Stimulated activated CD8-positive, alpha-beta memory T cell treated with anti-CD3 and anti-CD28 coated beads, Interleukin-4, amount 100 ng/mL, for 1 hour (primary cell): ENCODE measurements at regions not wholly inside any gene's neighbourhood (a gene's known extent, or its start where the extent isn't known, plus 50 kb on each side); places are given as distances from the start of the nearest gene placed in this dataset.

Experiments used
- DNase-seq, 2 donors: peaks; one replicate each; pipeline ENCODE4 v3.0.0-alpha.2; 2020; ENCODE audit warnings: low read depth in 2 of 2, low spot score in 1 of 2

- DNase-seq, result no peak
Observed at GRCh38 chr2:118699447-118700175, 147.8 kb downstream of the EN1 start.

- no peak for DNase-seq
Observed at GRCh38 chr2:118698564-118698963, 148.9 kb downstream of the EN1 start.

- no peak for DNase-seq
Observed at GRCh38 chr2:118697781-118698180, 149.7 kb downstream of the EN1 start.

- no peak for DNase-seq
Observed at GRCh38 chr2:118696786-118697465, 150.5 kb downstream of the EN1 start.

GRCh38 chr2:118693287-118693822 is 154.1 kb downstream of the EN1 start:
- no peak for DNase-seq

GRCh38 chr2:118689874-118690273 is 157.6 kb downstream of the EN1 start:
- no peak for DNase-seq

- no peak for DNase-seq
Observed at GRCh38 chr2:118689456-118689855, 158.0 kb downstream of the EN1 start.

GRCh38 chr2:118689033-118689432 is 158.4 kb downstream of the EN1 start:
- DNase-seq, result no peak

- DNase-seq, result no peak
Observed at GRCh38 chr2:118687698-118688097, 159.8 kb downstream of the EN1 start.

GRCh38 chr2:118687192-118687591 is 160.3 kb downstream of the EN1 start:
- DNase-seq, result no peak

GRCh38 chr2:118686346-118686745 is 161.1 kb downstream of the EN1 start:
- DNase-seq, result no peak

- DNase-seq, result no peak
Observed at GRCh38 chr2:118683460-118683859, 164.0 kb downstream of the EN1 start.

- DNase-seq, result no peak
Observed at GRCh38 chr2:118678985-118679384, 168.5 kb downstream of the EN1 start.

- DNase-seq, result no peak
Observed at GRCh38 chr2:118677546-118677945, 169.9 kb downstream of the EN1 start.

- no peak for DNase-seq
Observed at GRCh38 chr2:118675531-118675930, 171.9 kb downstream of the EN1 start.

- no peak for DNase-seq
Observed at GRCh38 chr2:118672571-118673158, 174.8 kb downstream of the EN1 start.

GRCh38 chr2:118671701-118672454 is 175.6 kb downstream of the EN1 start:
- no peak for DNase-seq

- no peak for DNase-seq
Observed at GRCh38 chr2:118670838-118671237, 176.6 kb downstream of the EN1 start.

GRCh38 chr2:118670276-118670675 is 177.2 kb downstream of the EN1 start:
- DNase-seq, result no peak

GRCh38 chr2:118669654-118670053 is 177.8 kb downstream of the EN1 start:
- DNase-seq, result no peak
